Testis (tissue), 2 donors: ENCODE measurements at regions not wholly inside any gene's neighbourhood (a gene's known extent, or its start where the extent isn't known, plus 50 kb on each side); places are given as distances from the start of the nearest gene placed in this dataset.

Experiments used
- POLR2A ChIP-seq: fragments of 450-650 bp; IDR thresholded peaks from one replicate; pipeline ENCODE4 v1.6.1; 2017; ENCODE audit warnings: antibody characterized with exemption, mild to moderate bottlenecking, moderate library complexity
- TF ChIP-seq, protein P1 (sequence below), 3 experiments: fragments of 450-650 bp in 2 of 3; fragments of 200-600 bp in 1 of 3; sonication (generic) in 1 of 3; IDR thresholded peaks; one replicate each; pipeline ENCODE4 v1.5.1; 2016 to 2019; ENCODE audit warnings: antibody characterized with exemption in 3 of 3, mild to moderate bottlenecking in 2 of 3, moderate library complexity in 1 of 3

DNA sequence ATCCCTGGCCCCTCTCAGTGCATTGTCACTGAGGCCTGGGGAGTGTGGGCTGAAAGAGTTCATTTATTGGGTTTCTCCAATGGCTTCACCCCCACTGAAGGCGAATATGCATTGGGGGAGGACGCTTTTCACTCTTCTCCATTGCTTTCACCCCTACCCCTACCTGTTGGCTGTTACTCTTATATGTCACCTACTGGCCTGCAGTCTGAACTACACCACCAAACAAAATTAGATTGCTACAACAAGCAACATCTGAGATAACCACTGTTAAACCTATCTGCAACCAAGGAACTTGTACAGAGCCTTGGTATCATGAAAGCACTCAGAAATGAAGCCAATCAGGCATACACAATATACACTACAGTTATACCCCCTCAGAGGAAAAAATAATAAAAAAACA is 203.7 kb downstream of the REEP3 start:
- TF ChIP-seq, protein P1, sequence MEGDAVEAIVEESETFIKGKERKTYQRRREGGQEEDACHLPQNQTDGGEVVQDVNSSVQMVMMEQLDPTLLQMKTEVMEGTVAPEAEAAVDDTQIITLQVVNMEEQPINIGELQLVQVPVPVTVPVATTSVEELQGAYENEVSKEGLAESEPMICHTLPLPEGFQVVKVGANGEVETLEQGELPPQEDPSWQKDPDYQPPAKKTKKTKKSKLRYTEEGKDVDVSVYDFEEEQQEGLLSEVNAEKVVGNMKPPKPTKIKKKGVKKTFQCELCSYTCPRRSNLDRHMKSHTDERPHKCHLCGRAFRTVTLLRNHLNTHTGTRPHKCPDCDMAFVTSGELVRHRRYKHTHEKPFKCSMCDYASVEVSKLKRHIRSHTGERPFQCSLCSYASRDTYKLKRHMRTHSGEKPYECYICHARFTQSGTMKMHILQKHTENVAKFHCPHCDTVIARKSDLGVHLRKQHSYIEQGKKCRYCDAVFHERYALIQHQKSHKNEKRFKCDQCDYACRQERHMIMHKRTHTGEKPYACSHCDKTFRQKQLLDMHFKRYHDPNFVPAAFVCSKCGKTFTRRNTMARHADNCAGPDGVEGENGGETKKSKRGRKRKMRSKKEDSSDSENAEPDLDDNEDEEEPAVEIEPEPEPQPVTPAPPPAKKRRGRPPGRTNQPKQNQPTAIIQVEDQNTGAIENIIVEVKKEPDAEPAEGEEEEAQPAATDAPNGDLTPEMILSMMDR (IDR thresholded peaks at IDR 0.05) = no peak
- TF ChIP-seq POLR2A = no peak
